Glutamatergic neuron (in vitro differentiated cells): ENCODE measurements at regions not wholly inside any gene's neighbourhood (a gene's known extent, or its start where the extent isn't known, plus 50 kb on each side); places are given as distances from the start of the nearest gene placed in this dataset.
A peak's percentile ranks its signal among the peaks of the same experiment; 100 is the strongest.

Experiments
- DNase-seq: peaks from one replicate; pipeline ENCODE4 v3.0.0; 2022
- H3K27ac Mint-ChIP-seq: one replicate; pipeline ENCODE4 v1.8.0; 2020; ENCODE audit warnings: mild to moderate bottlenecking, mixed read lengths, inconsistent platforms; ENCODE audit not compliant: unreplicated experiment
- H3K27me3 Mint-ChIP-seq: one replicate; pipeline ENCODE4 v1.8.0; 2020; ENCODE audit warnings: mild to moderate bottlenecking, moderate library complexity, mixed read lengths, inconsistent platforms; ENCODE audit not compliant: unreplicated experiment
- H3K36me3 Mint-ChIP-seq: one replicate; pipeline ENCODE4 v1.8.0; 2020; ENCODE audit warnings: mild to moderate bottlenecking, mixed read lengths, inconsistent platforms; ENCODE audit not compliant: unreplicated experiment
- H3K4me1 Mint-ChIP-seq: one replicate; pipeline ENCODE4 v1.8.0; 2020; ENCODE audit warnings: mild to moderate bottlenecking, low read depth, mixed read lengths, inconsistent platforms; ENCODE audit not compliant: unreplicated experiment
- H3K4me3 Mint-ChIP-seq: one replicate; pipeline ENCODE4 v1.8.0; 2020; ENCODE audit warnings: mild to moderate bottlenecking, mixed read lengths, inconsistent platforms; ENCODE audit not compliant: unreplicated experiment
- H3K9me3 Mint-ChIP-seq: one replicate; pipeline ENCODE4 v1.8.0; 2020; ENCODE audit warnings: mild to moderate bottlenecking, moderate library complexity, mixed read lengths, inconsistent platforms; ENCODE audit not compliant: unreplicated experiment
- CTCF ChIP-seq: fragments of 200-600 bp; sonication (generic); IDR thresholded peaks from one replicate; pipeline ENCODE4 v1.5.0; 2021; ENCODE audit not compliant: partially characterized antibody, unreplicated experiment

GRCh38 chr21:38660333-38661196 is 145.2 kb upstream of the ETS2 start:
- no peak overlapping the region for H3K27ac Mint-ChIP-seq
- H3K4me1 Mint-ChIP-seq = peaks cover 1% of the 10 kb centered on the region
- H3K9me3 Mint-ChIP-seq = peaks cover 6% of the 10 kb centered on the region
- H3K4me3 Mint-ChIP-seq = peak overlapping the region; percentile 43
- H3K36me3 Mint-ChIP-seq = peaks cover 5% of the 10 kb centered on the region
- H3K27me3 Mint-ChIP-seq = peaks cover 9% of the 10 kb centered on the region
- no peak for DNase-seq
- TF ChIP-seq CTCF = no peak

- Mint-ChIP-seq H3K4me3 (peak overlapping the region; percentile 69), H3K27me3 (peaks cover 9% of the 10 kb centered on the region), H3K4me1 (peaks cover 1% of the 10 kb centered on the region), H3K9me3 (peaks cover 6% of the 10 kb centered on the region), H3K27ac (no peak overlapping the region), H3K36me3 (peaks cover 5% of the 10 kb centered on the region)
- peak; percentile 47 for DNase-seq
- TF ChIP-seq CTCF = no peak
These were observed 144.4 kb upstream of the ETS2 start for GRCh38 chr21:38661197-38661871.

GRCh38 chr21:38661889-38662568 is 143.7 kb upstream of the ETS2 start:
- H3K36me3 Mint-ChIP-seq = peaks cover 5% of the 10 kb centered on the region
- no peak for TF ChIP-seq CTCF
- H3K27ac Mint-ChIP-seq = no peak overlapping the region
- H3K4me1 Mint-ChIP-seq = peaks cover 1% of the 10 kb centered on the region
- H3K9me3 Mint-ChIP-seq = peaks cover 6% of the 10 kb centered on the region
- H3K27me3 Mint-ChIP-seq = peaks cover 9% of the 10 kb centered on the region
- H3K4me3 Mint-ChIP-seq = peak overlapping the region; percentile 69
- no peak for DNase-seq

- H3K36me3 Mint-ChIP-seq = peaks cover 5% of the 10 kb centered on the region
- H3K9me3 Mint-ChIP-seq = peaks cover 6% of the 10 kb centered on the region
- DNase-seq = no peak
- H3K27ac Mint-ChIP-seq = no peak overlapping the region
- peaks cover 9% of the 10 kb centered on the region for H3K27me3 Mint-ChIP-seq
- no peak for TF ChIP-seq CTCF
- H3K4me3 Mint-ChIP-seq = no peak overlapping the region
- peaks cover 1% of the 10 kb centered on the region for H3K4me1 Mint-ChIP-seq
These were observed 142.4 kb upstream of the ETS2 start for GRCh38 chr21:38663282-38663681.
